Smooth muscle cell (in vitro differentiated cells): ENCODE measurements at regions not wholly inside any gene's neighbourhood (a gene's known extent, or its start where the extent isn't known, plus 50 kb on each side); places are given as distances from the start of the nearest gene placed in this dataset.
"Not testable (repeated sequence)": the region's sequence is repeated elsewhere in the genome, so short reads cannot be mapped to it uniquely, and the experiment has no call there.

Source experiments
- DNase-seq: peaks from one replicate; lab custom pipeline; 2025; ENCODE audit not compliant: unreplicated experiment; lab: John Stamatoyannopoulos, UW
- H2AFZ ChIP-seq: fragments of 200-600 bp; sonication (generic); 2 replicates; pipeline ENCODE4 v1.6.0; 2016; ENCODE audit warnings: antibody characterized with exemption, low read depth, mild to moderate bottlenecking
- H3F3A ChIP-seq: fragments of 200-600 bp; sonication (generic); 2 replicates; pipeline ENCODE4 v1.6.0; 2017; ENCODE audit warnings: antibody characterized with exemption, low read depth
- H3K27ac ChIP-seq: fragments of 200-600 bp; sonication (generic); 2 replicates; pipeline ENCODE4 v1.5.1; 2016; ENCODE audit warnings: low read depth, mild to moderate bottlenecking
- H3K27me3 ChIP-seq: fragments of 200-600 bp; sonication (generic); 2 replicates; pipeline ENCODE4 v1.6.1; 2016; ENCODE audit warnings: low read depth, mild to moderate bottlenecking
- H3K36me3 ChIP-seq: fragments of 200-600 bp; sonication (generic); 2 replicates; pipeline ENCODE4 v1.5.1; 2016; ENCODE audit warnings: low read depth
- H3K4me1 ChIP-seq: fragments of 200-600 bp; sonication (generic); 2 replicates; pipeline ENCODE4 v1.5.1; 2016; ENCODE audit warnings: low read depth
- H3K4me2 ChIP-seq: fragments of 200-600 bp; sonication (generic); 2 replicates; pipeline ENCODE4 v1.6.0; 2016; ENCODE audit warnings: mild to moderate bottlenecking
- H3K4me3 ChIP-seq: fragments of 200-600 bp; sonication (generic); 2 replicates; pipeline ENCODE4 v1.5.1; 2016; ENCODE audit warnings: mild to moderate bottlenecking
- H3K79me2 ChIP-seq: fragments of 200-600 bp; sonication (generic); 2 replicates; pipeline ENCODE4 v1.6.0; 2016; ENCODE audit warnings: low read depth, mild to moderate bottlenecking
- H3K9ac ChIP-seq: fragments of 200-600 bp; sonication (generic); 2 replicates; pipeline ENCODE4 v1.6.0; 2016; ENCODE audit warnings: low read depth
- H3K9me3 ChIP-seq: fragments of 200-600 bp; sonication (generic); replicated peaks from 2 replicates; pipeline ENCODE4 v1.5.1; 2016; ENCODE audit warnings: low read depth
- H4K20me1 ChIP-seq: fragments of 200-600 bp; sonication (generic); 2 replicates; pipeline ENCODE4 v1.6.0; 2016; ENCODE audit warnings: low read depth
- CTCF ChIP-seq: fragments of 200-600 bp; sonication (generic); IDR thresholded peaks from 2 replicates; pipeline ENCODE4 v1.5.1; 2017; ENCODE audit warnings: borderline replicate concordance, mild to moderate bottlenecking, antibody characterized with exemption; ENCODE audit not compliant: insufficient read depth, poor library complexity, severe bottlenecking
- WGBS: methylation state at CpG from one replicate; pipeline ENCODE4 v1.1.7; 2016; ENCODE audit warnings: low lambda C conversion rate; 5-methylcytosine and 5-hydroxymethylcytosine counted together

DNA sequence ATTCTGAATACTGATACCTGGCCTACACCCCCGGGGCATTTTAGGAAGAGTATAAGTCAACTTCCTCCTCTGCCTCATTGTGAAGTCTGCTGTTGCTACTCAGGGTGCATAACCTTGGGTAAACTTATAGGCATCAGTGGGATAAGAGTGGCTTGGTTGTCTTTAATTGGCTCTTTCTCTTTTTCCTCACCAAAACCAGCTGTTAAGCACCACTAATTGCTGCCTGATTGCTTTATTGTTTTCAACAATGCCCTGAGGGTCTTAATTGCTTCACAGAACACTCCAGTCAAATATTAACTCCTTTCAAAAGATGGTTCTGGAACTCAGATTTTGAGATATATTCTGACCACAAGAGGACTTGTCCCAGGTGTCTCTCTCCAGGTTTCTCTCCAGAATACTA is 337.0 kb upstream of the MAGEB16 start:
- no peak overlapping the region for H3K4me2 ChIP-seq
- H3K4me1 ChIP-seq: no peaks in the 10 kb centered on the region
- H3K79me2 ChIP-seq: no peaks in the 10 kb centered on the region
- H3K27me3 ChIP-seq: no peaks in the 10 kb centered on the region
- H3K9me3 ChIP-seq: no peaks in the 10 kb centered on the region
- H4K20me1 ChIP-seq: no peaks in the 10 kb centered on the region
- no peak overlapping the region for H3K4me3 ChIP-seq
- 67% methylated on average over 1 of the region's 1 CpG for WGBS
- H3F3A ChIP-seq: no peaks in the 10 kb centered on the region
- H2AFZ ChIP-seq: no peak overlapping the region
- H3K9ac ChIP-seq: no peak overlapping the region
- no peak overlapping the region for H3K27ac ChIP-seq
- DNase-seq: no peak
- H3K36me3 ChIP-seq: no peaks in the 10 kb centered on the region
- no peak for TF ChIP-seq CTCF

DNA sequence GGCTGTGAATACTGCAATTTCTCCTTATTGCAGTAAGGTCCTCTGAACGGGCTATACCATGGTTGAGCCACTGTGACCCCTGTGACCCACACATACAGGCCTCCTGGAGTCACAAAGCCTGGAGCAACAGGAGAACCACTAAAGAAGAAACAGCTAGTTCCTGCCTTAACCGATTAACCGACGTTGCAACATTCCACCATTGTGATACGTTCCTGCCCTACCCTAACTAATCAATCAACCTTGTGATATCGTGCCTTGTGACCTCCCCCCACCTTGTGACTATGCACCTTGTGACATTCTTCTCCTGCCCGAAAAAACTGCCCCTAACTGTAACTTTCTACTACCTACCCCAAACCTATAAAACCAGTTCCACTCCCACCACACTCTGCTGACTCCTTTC is 301.5 kb upstream of the MAGEB16 start:
- WGBS: 81% methylated on average over 7 of the region's 7 CpGs
- not testable (repeated sequence) for DNase-seq

GRCh38 chrX:35497453-35497852 is 300.7 kb upstream of the MAGEB16 start:
- H3K27ac ChIP-seq, H4K20me1 ChIP-seq, H3K4me3 ChIP-seq, H3K36me3 ChIP-seq, H3K4me1 ChIP-seq, H3K4me2 ChIP-seq, H3K9me3 ChIP-seq, H3K27me3 ChIP-seq, DNase-seq, H3K79me2 ChIP-seq, H3K9ac ChIP-seq, H3F3A ChIP-seq, H2AFZ ChIP-seq: not testable (repeated sequence)
- whole genome bisulfite sequencing: 78% methylated on average over 7 of the region's 7 CpGs

More for the DNA sequence above, 301.5 kb upstream of the MAGEB16 start:
- H3K9me3 ChIP-seq, H3K36me3 ChIP-seq, H3K4me1 ChIP-seq, H4K20me1 ChIP-seq, H2AFZ ChIP-seq, H3K27me3 ChIP-seq, H3K9ac ChIP-seq, H3F3A ChIP-seq, H3K4me2 ChIP-seq, H3K79me2 ChIP-seq, H3K4me3 ChIP-seq, H3K27ac ChIP-seq: not testable (repeated sequence)

- no peaks in the 10 kb centered on the region for H3K36me3 ChIP-seq
- WGBS: 95% methylated on average over 41 of the region's 55 CpGs
- H3K27ac ChIP-seq: no peak overlapping the region
- H2AFZ ChIP-seq: no peak overlapping the region
- H3F3A ChIP-seq: no peaks in the 10 kb centered on the region
- H3K79me2 ChIP-seq: no peaks in the 10 kb centered on the region
- H3K9me3 ChIP-seq: no peaks in the 10 kb centered on the region
- no peak for DNase-seq
- H3K27me3 ChIP-seq: no peaks in the 10 kb centered on the region
- H3K4me2 ChIP-seq: no peak overlapping the region
- H4K20me1 ChIP-seq: no peaks in the 10 kb centered on the region
- no peak overlapping the region for H3K4me3 ChIP-seq
- H3K4me1 ChIP-seq: no peaks in the 10 kb centered on the region
- no peak for TF ChIP-seq CTCF
- no peak overlapping the region for H3K9ac ChIP-seq
These were observed 298.9 kb upstream of the MAGEB16 start for GRCh38 chrX:35499071-35499862.
